K562 (cell line): ENCODE measurements at regions not wholly inside any gene's neighbourhood (a gene's known extent, or its start where the extent isn't known, plus 50 kb on each side); places are given as distances from the start of the nearest gene placed in this dataset.

Experiments used
- EZH2 ChIP-seq: IDR thresholded peaks from 2 replicates; pipeline ENCODE4 v1.6.1; 2012; ENCODE audit warnings: low read depth, mild to moderate bottlenecking, inconsistent platforms, low read length, borderline replicate concordance
- FOXM1 ChIP-seq, 2 experiments: fragments of 450-650 bp in 1 of 2; sonication (generic) in 1 of 2; formaldehyde crosslinking in 1 of 2; IDR thresholded peaks; 2 replicates each; pipeline versions ENCODE4 v1.6.1 to v1.9.0; 2017 to 2022; ENCODE audit warnings: low read depth in 2 of 2, mild to moderate bottlenecking in 2 of 2, missing genetic modification reagents in 1 of 2, moderate library complexity in 1 of 2
- HDAC3 ChIP-seq: fragments of 450-650 bp; IDR thresholded peaks from 2 replicates; pipeline ENCODE4 v1.6.1; 2018; ENCODE audit warnings: borderline replicate concordance, mild to moderate bottlenecking, moderate library complexity; ENCODE audit not compliant: partially characterized antibody
- HMGXB4 ChIP-seq: sonication (generic); formaldehyde crosslinking; IDR thresholded peaks from 2 replicates; pipeline ENCODE4 v1.8.1; 2023; ENCODE audit warnings: mild to moderate bottlenecking, missing genetic modification reagents
- MYC ChIP-seq, 2 experiments: fragments of 250-450 bp in 1 of 2; sonication (Bioruptor Pico) in 1 of 2; IDR thresholded peaks; 2 replicates each; pipeline versions ENCODE4 v1.5.1 to v1.6.1; 2012 to 2021; ENCODE audit warnings: low read depth in 2 of 2, borderline replicate concordance in 1 of 2, improper control_type of control experiment in 1 of 2, low read length in 1 of 2, mild to moderate bottlenecking in 1 of 2, moderate library complexity in 1 of 2
- NFIC ChIP-seq: fragments of 450-650 bp; IDR thresholded peaks from 2 replicates; pipeline ENCODE4 v1.6.1; 2017; ENCODE audit warnings: mild to moderate bottlenecking, inconsistent platforms
- NR2C1 ChIP-seq, 2 experiments: fragments of 450-650 bp; IDR thresholded peaks; 2 replicates each; pipeline ENCODE4 v1.6.1; 2017; ENCODE audit warnings: mild to moderate bottlenecking in 2 of 2, antibody characterized with exemption in 1 of 2, inconsistent platforms in 1 of 2, missing compliant biosample characterization in 1 of 2, missing genetic modification characterization in 1 of 2
- SMARCB1 ChIP-seq: IDR thresholded peaks from 2 replicates; pipeline ENCODE4 v1.6.1; 2011; ENCODE audit warnings: improper control_type of control experiment, low read depth; ENCODE audit not compliant: insufficient read length
- SMC3 ChIP-seq: conservative IDR thresholded peaks from 2 replicates; pipeline ENCODE4 v1.6.1; 2011; ENCODE audit warnings: low read depth, low read length, improper control_type of control experiment; ENCODE audit not compliant: insufficient read depth
- SRSF1 ChIP-seq: fragments of 200-400 bp; formaldehyde crosslinking; IDR thresholded peaks from 2 replicates; pipeline ENCODE4 v1.6.1; 2017; ENCODE audit warnings: mild to moderate bottlenecking, low read depth, low read length, moderate library complexity
- TF ChIP-seq, protein P1 (sequence below), 3 experiments: IDR thresholded peaks in 2 of 3; conservative IDR thresholded peaks in 1 of 3; 2 replicates each; pipeline ENCODE4 v1.5.1; 2011 to 2012; ENCODE audit warnings: low read length in 3 of 3, mild to moderate bottlenecking in 3 of 3, control low read depth in 2 of 3, improper control_type of control experiment in 1 of 3, inconsistent platforms in 1 of 3, low read depth in 1 of 3, mixed read lengths in 1 of 3, moderate library complexity in 1 of 3; ENCODE audit not compliant: insufficient read depth in 2 of 3
- TF ChIP-seq, protein P2 (sequence below): sonication (generic); formaldehyde crosslinking; IDR thresholded peaks from 2 replicates; pipeline ENCODE4 v1.9.0; 2022; ENCODE audit warnings: mild to moderate bottlenecking, missing genetic modification reagents

GRCh38 chr7:41239596-41239995, 463.3 kb downstream of the INHBA start:
- TF ChIP-seq SMARCB1 (no peak), NR2C1 (IDR thresholded peaks at IDR 0.05) (no peak), NR2C1 (tag; IDR thresholded peaks at IDR 0.05) (no peak), SMC3 (no peak), NFIC (no peak), FOXM1 (IDR thresholded peaks at IDR 0.05; ENCODE audit: low read depth) (no peak), FOXM1 (CRISPR knock-in tag; IDR thresholded peaks at IDR 0.05; ENCODE audit: low read depth) (no peak), HDAC3 (no peak), SRSF1 (no peak), EZH2 (no peak), HMGXB4 (CRISPR knock-in tag) (no peak), MYC (IDR thresholded peaks at IDR 0.05; ENCODE audit: low read depth, low read length) (no peak), MYC (CRISPR knock-in tag; IDR thresholded peaks at IDR 0.05; ENCODE audit: borderline replicate concordance, low read depth) (no peak)
- TF ChIP-seq, protein P1, sequence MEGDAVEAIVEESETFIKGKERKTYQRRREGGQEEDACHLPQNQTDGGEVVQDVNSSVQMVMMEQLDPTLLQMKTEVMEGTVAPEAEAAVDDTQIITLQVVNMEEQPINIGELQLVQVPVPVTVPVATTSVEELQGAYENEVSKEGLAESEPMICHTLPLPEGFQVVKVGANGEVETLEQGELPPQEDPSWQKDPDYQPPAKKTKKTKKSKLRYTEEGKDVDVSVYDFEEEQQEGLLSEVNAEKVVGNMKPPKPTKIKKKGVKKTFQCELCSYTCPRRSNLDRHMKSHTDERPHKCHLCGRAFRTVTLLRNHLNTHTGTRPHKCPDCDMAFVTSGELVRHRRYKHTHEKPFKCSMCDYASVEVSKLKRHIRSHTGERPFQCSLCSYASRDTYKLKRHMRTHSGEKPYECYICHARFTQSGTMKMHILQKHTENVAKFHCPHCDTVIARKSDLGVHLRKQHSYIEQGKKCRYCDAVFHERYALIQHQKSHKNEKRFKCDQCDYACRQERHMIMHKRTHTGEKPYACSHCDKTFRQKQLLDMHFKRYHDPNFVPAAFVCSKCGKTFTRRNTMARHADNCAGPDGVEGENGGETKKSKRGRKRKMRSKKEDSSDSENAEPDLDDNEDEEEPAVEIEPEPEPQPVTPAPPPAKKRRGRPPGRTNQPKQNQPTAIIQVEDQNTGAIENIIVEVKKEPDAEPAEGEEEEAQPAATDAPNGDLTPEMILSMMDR (IDR thresholded peaks at IDR 0.05 in 2 of 3, conservative IDR thresholded peaks at IDR 0.05 in 1 of 3; ENCODE audit: insufficient read depth in 2 of 3, low read depth in 1 of 3, low read length in 3 of 3), result no peak
- TF ChIP-seq, protein P2, sequence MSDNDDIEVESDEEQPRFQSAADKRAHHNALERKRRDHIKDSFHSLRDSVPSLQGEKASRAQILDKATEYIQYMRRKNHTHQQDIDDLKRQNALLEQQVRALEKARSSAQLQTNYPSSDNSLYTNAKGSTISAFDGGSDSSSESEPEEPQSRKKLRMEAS, result no peak
